ENCODE measurements at regions not wholly inside any gene's neighbourhood (a gene's known extent, or its start where the extent isn't known, plus 50 kb on each side); places are given as distances from the start of the nearest gene placed in this dataset.

DNA sequence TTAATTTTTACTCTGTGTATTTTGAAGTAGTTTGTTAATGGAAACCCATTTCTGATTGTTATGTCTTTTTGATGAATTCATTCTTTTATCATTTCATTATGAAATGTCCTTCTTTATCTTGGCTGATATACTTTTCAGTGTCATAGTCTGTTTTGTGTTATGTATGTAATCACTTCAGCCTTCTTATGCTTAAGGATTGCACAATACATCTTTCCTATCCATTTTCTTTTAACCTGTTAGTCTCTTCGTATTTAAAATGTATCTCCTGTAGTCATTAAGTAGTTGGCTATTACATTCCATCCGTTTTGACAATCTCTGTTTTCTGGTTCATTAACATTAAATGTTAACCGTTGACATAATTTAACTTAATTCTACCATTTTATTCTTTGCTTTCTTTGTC lies 344.6 kb upstream of the CTNND2 start:
- H3K36me3 Mint-ChIP-seq (ENCODE audit: low read depth), result no peaks in the 10 kb centered on the region
- H3K4me1 ChIP-seq (ENCODE audit: control insufficient read depth, insufficient read depth, low read length), result no peaks in the 10 kb centered on the region
- TF ChIP-seq, protein P1, sequence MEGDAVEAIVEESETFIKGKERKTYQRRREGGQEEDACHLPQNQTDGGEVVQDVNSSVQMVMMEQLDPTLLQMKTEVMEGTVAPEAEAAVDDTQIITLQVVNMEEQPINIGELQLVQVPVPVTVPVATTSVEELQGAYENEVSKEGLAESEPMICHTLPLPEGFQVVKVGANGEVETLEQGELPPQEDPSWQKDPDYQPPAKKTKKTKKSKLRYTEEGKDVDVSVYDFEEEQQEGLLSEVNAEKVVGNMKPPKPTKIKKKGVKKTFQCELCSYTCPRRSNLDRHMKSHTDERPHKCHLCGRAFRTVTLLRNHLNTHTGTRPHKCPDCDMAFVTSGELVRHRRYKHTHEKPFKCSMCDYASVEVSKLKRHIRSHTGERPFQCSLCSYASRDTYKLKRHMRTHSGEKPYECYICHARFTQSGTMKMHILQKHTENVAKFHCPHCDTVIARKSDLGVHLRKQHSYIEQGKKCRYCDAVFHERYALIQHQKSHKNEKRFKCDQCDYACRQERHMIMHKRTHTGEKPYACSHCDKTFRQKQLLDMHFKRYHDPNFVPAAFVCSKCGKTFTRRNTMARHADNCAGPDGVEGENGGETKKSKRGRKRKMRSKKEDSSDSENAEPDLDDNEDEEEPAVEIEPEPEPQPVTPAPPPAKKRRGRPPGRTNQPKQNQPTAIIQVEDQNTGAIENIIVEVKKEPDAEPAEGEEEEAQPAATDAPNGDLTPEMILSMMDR (conservative IDR thresholded peaks at IDR 0.05), result no peak

DNA sequence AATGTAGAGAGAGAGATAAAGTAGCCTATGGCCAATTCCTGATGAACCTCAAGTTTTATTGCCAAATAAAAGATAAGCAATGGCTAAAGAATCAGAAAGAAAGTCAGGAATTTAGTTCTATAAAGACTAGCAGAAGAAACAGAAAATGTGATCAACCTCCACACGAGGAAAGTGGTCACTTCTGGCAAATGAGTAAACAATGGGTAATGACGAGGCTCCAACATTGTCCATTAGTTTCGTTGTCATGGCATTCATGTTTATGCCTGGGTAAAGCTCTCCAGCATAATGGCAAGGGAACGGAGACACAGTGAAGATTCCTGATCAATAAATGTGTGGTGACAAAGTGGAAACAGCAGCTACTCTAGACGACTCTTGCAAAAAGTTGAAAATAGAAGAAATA lies 341.8 kb upstream of the CTNND2 start:
- no peak overlapping the region for H3K4me3 ChIP-seq (ENCODE audit: low read length)
- DNase-seq, result no peak
- no peaks in the 10 kb centered on the region for H3K36me3 ChIP-seq (ENCODE audit: control insufficient read depth, insufficient read depth, low read length)
- WGBS, 2 experiments (ENCODE audit: insufficient coverage in 1 of 2, insufficient read length in 1 of 2), result 91 to 96% methylated on average over 5 of the region's 5 CpGs
- Mint-ChIP-seq H3K27ac (no peak overlapping the region), H3K4me3 (no peak overlapping the region), H3K36me3 (ENCODE audit: low read depth) (no peaks in the 10 kb centered on the region), H3K4me1 (no peaks in the 10 kb centered on the region), H3K27me3 (ENCODE audit: insufficient read depth) (peaks cover 38% of the 10 kb centered on the region), H3K9me3 (no peaks in the 10 kb centered on the region)
- no peaks in the 10 kb centered on the region for H3K4me1 ChIP-seq (ENCODE audit: control insufficient read depth, insufficient read depth, low read length)
- H3K27ac ChIP-seq (ENCODE audit: low read depth, low read length), result no peak overlapping the region
- peaks cover 7% of the 10 kb centered on the region for H3K27me3 ChIP-seq (ENCODE audit: control insufficient read depth, insufficient read depth, low read length, poor library complexity, severe bottlenecking)
- no peaks in the 10 kb centered on the region for H3K9me3 ChIP-seq (ENCODE audit: control insufficient read depth, low read length)
- no peak overlapping the region for H3K9ac ChIP-seq (ENCODE audit: extremely low read depth, low read length, poor library complexity, severe bottlenecking)
- TF ChIP-seq, protein P1 (conservative IDR thresholded peaks at IDR 0.05), result no peak

More for the DNA sequence above, 344.6 kb upstream of the CTNND2 start:
- no peak overlapping the region for H3K4me3 Mint-ChIP-seq
- H3K9ac ChIP-seq (ENCODE audit: extremely low read depth, low read length, poor library complexity, severe bottlenecking), result no peak overlapping the region
- no peaks in the 10 kb centered on the region for H3K9me3 ChIP-seq (ENCODE audit: control insufficient read depth, low read length)
- no peaks in the 10 kb centered on the region for H3K27me3 ChIP-seq (ENCODE audit: control insufficient read depth, insufficient read depth, low read length, poor library complexity, severe bottlenecking)
- peaks cover 2% of the 10 kb centered on the region for H3K9me3 Mint-ChIP-seq
- WGBS, 2 experiments (ENCODE audit: insufficient coverage in 1 of 2, insufficient read length in 1 of 2), result 96% methylated on average over 3 of the region's 3 CpGs
- H3K27ac ChIP-seq (ENCODE audit: low read depth, low read length), result no peak overlapping the region
- peaks cover 17% of the 10 kb centered on the region for H3K27me3 Mint-ChIP-seq (ENCODE audit: insufficient read depth)
- no peak overlapping the region for H3K4me3 ChIP-seq (ENCODE audit: low read length)
- no peak for DNase-seq
- no peak overlapping the region for H3K27ac Mint-ChIP-seq
- no peaks in the 10 kb centered on the region for H3K36me3 ChIP-seq (ENCODE audit: control insufficient read depth, insufficient read depth, low read length)
- H3K4me1 Mint-ChIP-seq, result no peaks in the 10 kb centered on the region

- Mint-ChIP-seq H3K27ac (no peak overlapping the region), H3K36me3 (ENCODE audit: low read depth) (no peaks in the 10 kb centered on the region), H3K4me3 (no peak overlapping the region), H3K4me1 (no peaks in the 10 kb centered on the region), H3K27me3 (ENCODE audit: insufficient read depth) (peaks cover 40% of the 10 kb centered on the region), H3K9me3 (no peaks in the 10 kb centered on the region)
- Histone ChIP-seq H3K9me3 (ENCODE audit: control insufficient read depth, low read length) (no peaks in the 10 kb centered on the region), H3K27ac (ENCODE audit: low read depth, low read length) (no peak overlapping the region), H3K4me1 (ENCODE audit: control insufficient read depth, insufficient read depth, low read length) (no peaks in the 10 kb centered on the region), H3K9ac (ENCODE audit: extremely low read depth, low read length, poor library complexity, severe bottlenecking) (no peak overlapping the region), H3K4me3 (ENCODE audit: low read length) (no peak overlapping the region), H3K36me3 (ENCODE audit: control insufficient read depth, insufficient read depth, low read length) (no peaks in the 10 kb centered on the region), H3K27me3 (ENCODE audit: control insufficient read depth, insufficient read depth, low read length, poor library complexity, severe bottlenecking) (peaks cover 10% of the 10 kb centered on the region)
- 89 to 95% methylated on average over 3 of the region's 3 CpGs for WGBS, 2 experiments (ENCODE audit: insufficient coverage in 1 of 2, insufficient read length in 1 of 2)
- no peak for DNase-seq
- TF ChIP-seq, protein P1 (conservative IDR thresholded peaks at IDR 0.05), result no peak
Measured at GRCh38 chr5:12245429-12245828, 341.2 kb upstream of the CTNND2 start.
